Neural progenitor cell (in vitro differentiated cells): ENCODE measurements at regions not wholly inside any gene's neighbourhood (a gene's known extent, or its start where the extent isn't known, plus 50 kb on each side); places are given as distances from the start of the nearest gene placed in this dataset.

ENCODE experiments used
- DNase-seq: peaks from one replicate; pipeline ENCODE4 v3.0.0-alpha.2; 2016; ENCODE audit warnings: low spot score
- H2AFZ ChIP-seq: fragments of 200-600 bp; sonication (generic); replicated peaks from 2 replicates; pipeline ENCODE4 v1.6.1; 2016; ENCODE audit warnings: antibody characterized with exemption
- H3F3A ChIP-seq: fragments of 200-600 bp; sonication (generic); 2 replicates; pipeline ENCODE4 v1.6.1; 2016; ENCODE audit warnings: antibody characterized with exemption, low read depth
- H3K27ac ChIP-seq: fragments of 200-600 bp; sonication (generic); 2 replicates; pipeline ENCODE4 v1.5.1; 2016; ENCODE audit warnings: mild to moderate bottlenecking
- H3K27me3 ChIP-seq: fragments of 200-600 bp; sonication (generic); 2 replicates; pipeline ENCODE4 v1.6.1; 2016; ENCODE audit warnings: mild to moderate bottlenecking, moderate library complexity
- H3K36me3 ChIP-seq: fragments of 200-600 bp; sonication (generic); 2 replicates; pipeline ENCODE4 v1.5.1; 2016
- H3K4me1 ChIP-seq: fragments of 200-600 bp; sonication (generic); 2 replicates; pipeline ENCODE4 v1.6.1; 2016; ENCODE audit warnings: mixed run types
- H3K4me2 ChIP-seq: fragments of 200-600 bp; sonication (generic); 2 replicates; pipeline ENCODE4 v1.6.1; 2016
- H3K4me3 ChIP-seq: fragments of 200-600 bp; sonication (generic); 2 replicates; pipeline ENCODE4 v1.5.1; 2016
- H3K79me2 ChIP-seq: fragments of 200-600 bp; sonication (generic); 2 replicates; pipeline ENCODE4 v1.6.1; 2016; ENCODE audit warnings: low read depth
- H3K9ac ChIP-seq: fragments of 200-600 bp; sonication (generic); 2 replicates; pipeline ENCODE4 v1.6.1; 2016
- H3K9me3 ChIP-seq: fragments of 200-600 bp; sonication (generic); 2 replicates; pipeline ENCODE4 v1.5.1; 2016; ENCODE audit warnings: low read depth
- H4K20me1 ChIP-seq: fragments of 200-600 bp; sonication (generic); 2 replicates; pipeline ENCODE4 v1.6.1; 2016; ENCODE audit warnings: low read depth
- H3K27ac Mint-ChIP-seq: 3 replicates; pipeline ENCODE4 v1.8.0; 2021; ENCODE audit warnings: mixed read lengths
- H3K27me3 Mint-ChIP-seq: 2 replicates; pipeline ENCODE4 v1.8.0; 2022; ENCODE audit warnings: low read depth, mild to moderate bottlenecking, inconsistent platforms, moderate library complexity, mixed read lengths; ENCODE audit not compliant: insufficient read depth
- H3K36me3 Mint-ChIP-seq: 3 replicates; pipeline ENCODE4 v1.8.0; 2021; ENCODE audit warnings: mixed read lengths
- H3K4me1 Mint-ChIP-seq: 3 replicates; pipeline ENCODE4 v1.8.0; 2021; ENCODE audit warnings: mixed read lengths
- H3K4me3 Mint-ChIP-seq: 3 replicates; pipeline ENCODE4 v1.8.0; 2021; ENCODE audit warnings: mild to moderate bottlenecking, moderate library complexity, mixed read lengths
- H3K9me3 Mint-ChIP-seq: 3 replicates; pipeline ENCODE4 v1.8.0; 2020; ENCODE audit warnings: mixed read lengths
- CTCF ChIP-seq: fragments of 200-600 bp; sonication (generic); IDR thresholded peaks from 2 replicates; pipeline ENCODE4 v1.5.1; 2017; ENCODE audit warnings: antibody characterized with exemption, mild to moderate bottlenecking
- EZH2 ChIP-seq: fragments of 200-600 bp; sonication (generic); IDR thresholded peaks from 2 replicates; pipeline ENCODE4 v1.6.1; 2017; ENCODE audit warnings: antibody characterized with exemption, mild to moderate bottlenecking, moderate library complexity
- EZH2phosphoT487 ChIP-seq: fragments of 200-600 bp; sonication (generic); IDR thresholded peaks from 2 replicates; pipeline ENCODE4 v1.6.1; 2017; ENCODE audit warnings: antibody characterized with exemption

- peaks cover 2% of the 10 kb centered on the region for H3K27me3 Mint-ChIP-seq
- no peaks in the 10 kb centered on the region for H3K27me3 ChIP-seq
- H3K27ac Mint-ChIP-seq = no peak overlapping the region
- peaks cover 4% of the 10 kb centered on the region for H3K4me1 Mint-ChIP-seq
- H3K79me2 ChIP-seq = no peaks in the 10 kb centered on the region
- TF ChIP-seq EZH2phosphoT487 (no peak), EZH2 (no peak), CTCF (no peak)
- H3K4me3 ChIP-seq = no peak overlapping the region
- no peaks in the 10 kb centered on the region for H4K20me1 ChIP-seq
- H3K9ac ChIP-seq = no peak overlapping the region
- H3K36me3 Mint-ChIP-seq = peaks cover 3% of the 10 kb centered on the region
- peaks cover 8% of the 10 kb centered on the region for H3K9me3 Mint-ChIP-seq
- no peak overlapping the region for H2AFZ ChIP-seq
- no peak overlapping the region for H3K4me2 ChIP-seq
- H3K36me3 ChIP-seq = no peaks in the 10 kb centered on the region
- DNase-seq = no peak
- H3K27ac ChIP-seq = no peak overlapping the region
- no peaks in the 10 kb centered on the region for H3F3A ChIP-seq
- H3K4me3 Mint-ChIP-seq = no peak overlapping the region
- no peaks in the 10 kb centered on the region for H3K4me1 ChIP-seq
- no peaks in the 10 kb centered on the region for H3K9me3 ChIP-seq
These were observed 189.1 kb downstream of the RAB28 start for GRCh38 chr4:13294961-13295605.

- Mint-ChIP-seq H3K4me1 (peaks cover 4% of the 10 kb centered on the region), H3K36me3 (peaks cover 5% of the 10 kb centered on the region), H3K27ac (no peak overlapping the region), H3K27me3 (peaks cover 2% of the 10 kb centered on the region), H3K4me3 (no peak overlapping the region), H3K9me3 (peaks cover 9% of the 10 kb centered on the region)
- Histone ChIP-seq H3K4me3 (no peak overlapping the region), H3K36me3 (no peaks in the 10 kb centered on the region), H3K9me3 (no peaks in the 10 kb centered on the region), H2AFZ (no peak overlapping the region), H3F3A (no peaks in the 10 kb centered on the region), H3K27ac (no peak overlapping the region), H4K20me1 (no peaks in the 10 kb centered on the region), H3K4me2 (no peak overlapping the region), H3K27me3 (no peaks in the 10 kb centered on the region), H3K4me1 (no peaks in the 10 kb centered on the region), H3K9ac (no peak overlapping the region), H3K79me2 (no peaks in the 10 kb centered on the region)
- no peak for DNase-seq
- no peak for TF ChIP-seq EZH2phosphoT487
- TF ChIP-seq EZH2 = no peak
- no peak for TF ChIP-seq CTCF
These were observed 191.8 kb downstream of the RAB28 start for GRCh38 chr4:13292372-13292771.

GRCh38 chr4:13289391-13289790, 194.7 kb downstream of the RAB28 start:
- no peak overlapping the region for H3K27ac Mint-ChIP-seq
- H3K36me3 ChIP-seq = no peaks in the 10 kb centered on the region

More at GRCh38 chr4:13289391-13289790, 194.7 kb downstream of the RAB28 start:
- H3K9me3 Mint-ChIP-seq = peaks cover 16% of the 10 kb centered on the region
- H3K27me3 Mint-ChIP-seq = peaks cover 2% of the 10 kb centered on the region
- Histone ChIP-seq H3K27me3 (no peaks in the 10 kb centered on the region), H3K9me3 (no peaks in the 10 kb centered on the region), H3K9ac (no peak overlapping the region), H3K4me1 (no peaks in the 10 kb centered on the region), H3K27ac (no peak overlapping the region), H3F3A (no peaks in the 10 kb centered on the region), H3K79me2 (no peaks in the 10 kb centered on the region), H4K20me1 (no peaks in the 10 kb centered on the region), H3K4me2 (no peak overlapping the region), H2AFZ (no peak overlapping the region), H3K4me3 (no peak overlapping the region)
- DNase-seq = no peak
- no peaks in the 10 kb centered on the region for H3K4me1 Mint-ChIP-seq
- peaks cover 4% of the 10 kb centered on the region for H3K36me3 Mint-ChIP-seq
- H3K4me3 Mint-ChIP-seq = no peak overlapping the region
- TF ChIP-seq EZH2 (no peak), CTCF (no peak), EZH2phosphoT487 (no peak)
